HG03108 (cell line): ENCODE measurements at regions not wholly inside any gene's neighbourhood (a gene's known extent, or its start where the extent isn't known, plus 50 kb on each side); places are given as distances from the start of the nearest gene placed in this dataset.
"Not testable (repeated sequence)": the region's sequence is repeated elsewhere in the genome, so short reads cannot be mapped to it uniquely, and the experiment has no call there.

Experiments
- ATAC-seq: cut with Tn5 transposase; IDR thresholded peaks from one replicate; pipeline ENCODE4 v1.9.1; 2021; ENCODE audit warnings: moderate library complexity; ENCODE audit not compliant: unreplicated experiment

GRCh38 chr13:62906469-62906868 lies 1490.8 kb upstream of the PCDH20 start:
- ATAC-seq: no peak

- no peak for ATAC-seq
These were observed 1471.4 kb upstream of the PCDH20 start for GRCh38 chr13:62887046-62887445.

GRCh38 chr13:62879071-62879470 lies 1463.4 kb upstream of the PCDH20 start:
- no peak for ATAC-seq

DNA sequence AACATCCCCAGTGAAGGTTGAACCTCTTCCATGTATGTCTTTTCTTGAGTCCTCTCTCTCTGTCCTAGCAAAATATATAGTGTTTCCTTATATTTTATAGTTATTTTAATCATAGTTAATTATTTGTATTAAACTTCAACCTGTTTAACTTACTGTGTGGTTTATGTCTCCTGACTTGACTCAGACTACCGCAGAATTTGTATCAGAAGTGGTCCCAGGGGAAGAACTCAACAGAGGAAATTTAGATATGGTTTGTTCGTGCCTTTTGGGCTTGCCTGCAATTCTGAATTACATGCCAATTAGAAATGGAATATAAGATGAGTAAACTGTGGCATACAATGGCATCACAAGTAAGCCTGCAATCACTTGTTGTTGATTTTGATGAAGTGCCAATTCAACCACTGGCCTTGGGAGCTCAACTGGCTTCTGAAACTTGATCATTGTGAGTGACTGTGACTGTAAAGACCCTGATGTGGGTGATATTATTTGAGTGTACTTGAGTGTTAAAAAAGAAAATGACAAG lies 1459.5 kb upstream of the PCDH20 start:
- ATAC-seq: no peak

- ATAC-seq: no peak
These were observed 1434.7 kb upstream of the PCDH20 start for GRCh38 chr13:62850331-62850730.

GRCh38 chr13:62847520-62847919 lies 1431.9 kb upstream of the PCDH20 start:
- ATAC-seq: no peak

GRCh38 chr13:62846302-62846701 lies 1430.7 kb upstream of the PCDH20 start:
- no peak for ATAC-seq

DNA sequence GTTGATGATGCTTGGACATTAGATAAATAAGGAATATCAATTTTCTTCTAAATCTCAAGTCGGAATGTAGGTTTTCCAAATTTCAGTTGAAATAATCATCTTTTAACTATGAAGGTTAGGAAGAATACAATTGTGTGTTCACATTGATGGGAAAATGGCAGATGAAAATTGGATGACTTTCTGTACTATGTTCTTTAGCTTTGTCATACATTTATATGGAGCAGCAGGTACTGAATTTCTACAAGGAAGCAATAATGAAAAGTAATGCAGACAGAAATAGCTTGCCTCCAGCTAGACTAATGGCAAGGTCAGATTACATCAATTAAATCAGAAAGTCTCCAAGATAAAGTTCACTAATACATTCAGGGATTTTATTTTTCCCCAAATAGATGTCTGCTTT lies 1423.7 kb upstream of the PCDH20 start:
- no peak for ATAC-seq

- no peak for ATAC-seq
These were observed 1423.3 kb upstream of the PCDH20 start for GRCh38 chr13:62838929-62839328.

DNA sequence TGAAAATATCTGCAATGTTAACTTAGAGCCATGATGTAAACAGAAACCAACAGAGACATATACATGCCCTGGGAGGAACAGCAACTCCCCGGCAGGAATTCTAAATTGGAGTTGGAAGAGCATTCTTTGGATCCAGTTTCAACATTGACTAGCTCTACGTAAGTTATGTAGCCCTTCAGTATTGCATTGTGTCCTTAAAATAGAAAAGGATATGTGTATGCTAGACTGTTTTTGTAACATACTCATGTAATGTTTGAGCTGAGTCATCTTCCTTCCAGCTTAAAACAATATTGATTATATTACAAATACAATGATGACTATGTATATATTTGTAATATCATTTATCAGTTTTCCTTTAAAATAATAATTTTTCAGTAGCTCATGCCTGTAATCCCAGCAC lies 1422.2 kb upstream of the PCDH20 start:
- ATAC-seq: no peak

DNA sequence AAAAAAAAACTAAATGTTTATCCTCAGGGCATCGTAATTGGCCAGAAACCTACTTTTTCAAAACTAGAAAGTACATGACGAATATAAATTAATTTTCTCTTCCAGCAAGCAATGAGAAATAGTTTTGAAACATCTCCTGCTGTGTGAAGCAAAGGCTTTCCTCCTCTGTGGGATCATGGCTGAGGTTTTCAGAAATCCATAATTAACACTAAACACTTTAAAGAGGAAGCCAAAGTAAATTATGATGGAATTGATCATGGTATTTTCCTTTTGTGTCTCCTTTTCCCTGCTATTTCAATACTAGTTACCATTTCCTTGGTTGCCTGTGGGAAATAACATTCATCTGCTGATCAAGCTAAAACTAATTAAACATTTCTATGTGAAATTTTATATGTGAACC lies 1413.8 kb upstream of the PCDH20 start:
- no peak for ATAC-seq

- no peak for ATAC-seq
These were observed 1384.3 kb upstream of the PCDH20 start for GRCh38 chr13:62799931-62800436.

GRCh38 chr13:62799038-62799535 lies 1383.4 kb upstream of the PCDH20 start:
- ATAC-seq: no peak

DNA sequence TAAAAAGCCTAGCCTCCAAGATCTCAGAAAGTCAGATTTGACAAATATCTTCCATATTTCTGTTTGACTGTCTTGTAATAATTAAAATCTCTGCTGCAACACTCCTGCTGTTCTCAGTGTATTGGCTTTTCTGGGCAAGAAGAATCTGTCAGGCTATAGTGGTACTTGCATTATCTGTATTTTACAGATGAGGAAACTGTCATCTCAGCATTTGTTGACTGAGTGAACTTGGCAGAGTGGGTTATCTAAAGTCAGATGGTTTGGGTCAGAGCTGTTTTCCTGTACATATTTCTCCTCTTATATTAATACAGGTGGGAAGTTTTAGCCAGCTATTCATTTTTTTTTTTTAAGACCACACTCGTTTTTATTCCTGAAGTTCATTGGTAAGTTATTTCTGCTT lies 1378.2 kb upstream of the PCDH20 start:
- no peak for ATAC-seq

DNA sequence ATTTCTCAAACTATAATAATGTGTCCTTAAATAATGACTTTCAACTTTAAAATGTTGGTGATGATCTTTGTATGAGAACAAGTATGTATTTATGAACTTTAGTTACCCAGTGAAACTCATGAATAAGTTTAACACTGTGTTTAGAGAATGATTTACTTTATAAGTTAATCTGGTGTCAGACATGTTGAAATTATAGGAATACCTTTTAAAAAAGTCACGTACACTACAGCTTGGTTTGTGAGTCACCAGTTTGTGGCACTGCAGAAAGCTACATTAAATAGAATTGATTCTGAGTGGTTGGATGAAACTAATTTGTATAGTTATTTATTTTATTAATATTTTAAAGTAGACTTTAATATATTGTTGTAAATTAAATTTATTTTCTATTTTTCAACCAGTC lies 1366.2 kb upstream of the PCDH20 start:
- no peak for ATAC-seq

GRCh38 chr13:62779161-62779560 lies 1363.5 kb upstream of the PCDH20 start:
- ATAC-seq: no peak

DNA sequence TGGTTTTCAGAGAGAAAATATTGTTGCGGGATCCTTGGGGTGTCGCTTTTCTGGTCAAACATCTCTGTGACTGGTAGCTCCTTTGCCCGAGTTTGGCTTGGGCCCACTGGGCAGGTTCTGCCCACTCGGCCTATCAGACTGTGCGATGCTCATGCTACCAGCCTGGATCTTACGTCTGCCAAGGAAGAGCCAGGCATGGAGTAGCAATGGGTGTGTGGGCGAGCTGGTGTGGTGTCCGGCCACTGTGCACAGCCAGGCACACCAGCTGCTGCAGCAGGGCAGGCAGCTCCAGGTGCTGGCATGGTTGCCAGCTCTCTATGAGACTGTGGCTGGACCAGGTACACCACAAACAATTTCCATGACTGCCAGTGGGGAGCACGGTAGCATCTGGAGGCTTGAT lies 1351.8 kb upstream of the PCDH20 start:
- ATAC-seq: no peak

DNA sequence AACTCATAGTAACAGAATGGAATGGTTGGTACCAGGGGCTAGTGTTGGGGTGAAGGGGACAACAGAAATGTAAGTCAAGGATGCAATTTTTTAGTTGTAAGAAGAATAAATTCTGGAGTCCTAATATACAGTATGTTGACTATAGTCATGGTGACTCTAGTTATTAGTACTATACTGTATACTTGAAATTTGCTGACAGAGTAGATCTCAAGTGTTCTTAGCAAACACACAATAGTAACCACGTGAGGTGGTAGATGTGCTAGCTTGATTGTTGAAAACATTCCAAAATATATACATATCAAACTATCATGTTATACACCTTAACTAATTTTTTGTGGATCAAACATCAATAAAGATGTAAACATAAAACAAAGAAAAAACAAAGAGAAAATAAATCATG lies 1345.1 kb upstream of the PCDH20 start:
- ATAC-seq: no peak

- no peak for ATAC-seq
These were observed 1332.0 kb upstream of the PCDH20 start for GRCh38 chr13:62747629-62748028.

DNA sequence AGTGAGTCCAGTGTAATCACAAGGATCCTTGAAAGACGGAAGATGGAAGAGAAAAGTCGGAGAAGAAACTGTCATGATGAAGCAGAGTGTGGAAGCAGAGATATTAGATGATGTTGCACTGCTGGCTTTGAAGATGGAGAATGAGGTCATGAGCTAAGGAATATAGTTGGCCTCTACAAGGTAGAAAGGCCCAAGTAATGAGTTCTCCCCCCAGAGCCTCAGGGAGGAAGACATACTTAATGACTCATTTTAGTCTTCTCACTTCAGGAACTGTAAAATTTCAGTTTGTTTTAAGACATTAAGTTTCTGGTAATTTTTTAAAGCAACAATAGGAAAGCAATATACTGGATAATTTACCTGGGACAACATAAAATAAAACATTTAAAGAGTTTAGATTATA lies 1331.5 kb upstream of the PCDH20 start:
- no peak for ATAC-seq

- ATAC-seq: not testable (repeated sequence)
These were observed 1314.1 kb upstream of the PCDH20 start for GRCh38 chr13:62729746-62730145.

DNA sequence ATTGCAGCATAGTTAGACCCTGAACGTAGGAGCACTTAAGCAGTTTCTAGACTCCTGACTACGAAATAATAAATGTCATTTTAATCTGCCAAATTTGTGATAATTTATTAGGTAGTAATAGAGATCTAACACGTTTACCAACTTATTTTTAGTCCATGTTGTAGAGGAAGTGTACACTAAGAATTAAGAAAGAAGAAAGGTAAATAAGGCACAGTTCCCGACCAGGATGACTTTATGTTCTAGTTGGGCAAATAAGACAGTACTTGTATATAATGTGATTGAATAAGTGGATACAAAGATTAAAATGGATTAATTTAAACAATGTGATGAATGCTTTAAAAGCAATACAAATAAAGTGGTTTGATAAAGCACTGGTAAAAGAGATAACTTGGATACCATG lies 1306.2 kb upstream of the PCDH20 start:
- ATAC-seq: no peak

GRCh38 chr13:62711948-62712347 lies 1296.3 kb upstream of the PCDH20 start:
- not testable (repeated sequence) for ATAC-seq
